GM18907 (cell line): ENCODE measurements at regions not wholly inside any gene's neighbourhood (a gene's known extent, or its start where the extent isn't known, plus 50 kb on each side); places are given as distances from the start of the nearest gene placed in this dataset.

ENCODE experiments used
- ATAC-seq: cut with Tn5 transposase; IDR thresholded peaks from one replicate; pipeline ENCODE4 v1.9.1; 2021; ENCODE audit warnings: mild to moderate bottlenecking, moderate library complexity; ENCODE audit not compliant: unreplicated experiment

GRCh38 chr9:84173961-84174360 is 166.6 kb downstream of the SLC28A3 start:
- ATAC-seq, result no peak

GRCh38 chr9:84174486-84174885 is 166.1 kb downstream of the SLC28A3 start:
- no peak for ATAC-seq

GRCh38 chr9:84177407-84177806 is 163.2 kb downstream of the SLC28A3 start:
- ATAC-seq, result no peak

GRCh38 chr9:84179531-84179930 is 161.0 kb downstream of the SLC28A3 start:
- ATAC-seq, result no peak

- no peak for ATAC-seq
These were observed 153.5 kb downstream of the SLC28A3 start for GRCh38 chr9:84187090-84187489.

GRCh38 chr9:84189904-84190303 is 150.7 kb downstream of the SLC28A3 start:
- no peak for ATAC-seq

GRCh38 chr9:84190411-84190810 is 150.1 kb downstream of the SLC28A3 start:
- ATAC-seq, result no peak

- no peak for ATAC-seq
These were observed 133.7 kb downstream of the SLC28A3 start for GRCh38 chr9:84206801-84207370.

GRCh38 chr9:84207491-84207951 is 133.0 kb downstream of the SLC28A3 start:
- no peak for ATAC-seq

GRCh38 chr9:84212246-84212645 is 128.3 kb downstream of the SLC28A3 start:
- ATAC-seq, result no peak

- ATAC-seq, result no peak
These were observed 127.6 kb downstream of the SLC28A3 start for GRCh38 chr9:84212982-84213381.

- no peak for ATAC-seq
These were observed 124.4 kb downstream of the SLC28A3 start for GRCh38 chr9:84216151-84216550.

- no peak for ATAC-seq
These were observed 122.2 kb downstream of the SLC28A3 start for GRCh38 chr9:84218322-84218721.

GRCh38 chr9:84224246-84224645 is 116.3 kb downstream of the SLC28A3 start:
- ATAC-seq, result no peak
